ENCODE measurements at regions not wholly inside any gene's neighbourhood (a gene's known extent, or its start where the extent isn't known, plus 50 kb on each side); places are given as distances from the start of the nearest gene placed in this dataset.

GRCh38 chr6:18550119-18550518 lies 163.0 kb downstream of the RNF144B start:
- H3K36me3 ChIP-seq (replicated peaks in 1 of 2; ENCODE audit: insufficient read depth in 1 of 2, low read depth in 2 of 2): no peaks in the 10 kb centered on the region
- no peak overlapping the region for H3K27ac ChIP-seq
- no peak overlapping the region for H3K4me3 ChIP-seq
- no peaks in the 10 kb centered on the region for H3K27me3 ChIP-seq
- no peak for TF ChIP-seq CTCF (IDR thresholded peaks at IDR 0.05)
- no peak for TF ChIP-seq POLR2A (IDR thresholded peaks at IDR 0.05)
- no peaks in the 10 kb centered on the region for H3K4me1 ChIP-seq
- DNase-seq: no peak
- WGBS, 2 donors: 70 to 75% methylated on average over 3 of the region's 3 CpGs
- H3K9me3 ChIP-seq: no peaks in the 10 kb centered on the region
- no peak for ATAC-seq
- intact Hi-C loops (cut with DNase I): no loop called here

- Histone ChIP-seq H3K36me3 (replicated peaks in 1 of 2; ENCODE audit: insufficient read depth in 1 of 2, low read depth in 2 of 2) (no peaks in the 10 kb centered on the region), H3K4me3 (no peak overlapping the region), H3K27ac (no peak overlapping the region), H3K9me3 (no peaks in the 10 kb centered on the region), H3K27me3 (no peaks in the 10 kb centered on the region), H3K4me1 (no peaks in the 10 kb centered on the region)
- TF ChIP-seq CTCF (IDR thresholded peaks at IDR 0.05) (no peak), POLR2A (IDR thresholded peaks at IDR 0.05) (no peak)
- ATAC-seq: no peak
- 55 to 74% methylated on average over 2 of the region's 2 CpGs for WGBS, 2 donors
- intact Hi-C loops (cut with DNase I): no loop called here
- DNase-seq: no peak
Measured at GRCh38 chr6:18551228-18551627, 164.1 kb downstream of the RNF144B start.

GRCh38 chr6:18555750-18556149 lies 168.6 kb downstream of the RNF144B start:
- no peaks in the 10 kb centered on the region for H3K9me3 ChIP-seq
- no peak for DNase-seq
- ATAC-seq: no peak
- no peaks in the 10 kb centered on the region for H3K36me3 ChIP-seq (replicated peaks in 1 of 2; ENCODE audit: insufficient read depth in 1 of 2, low read depth in 2 of 2)
- no peak overlapping the region for H3K27ac ChIP-seq
- TF ChIP-seq POLR2A (IDR thresholded peaks at IDR 0.05) (no peak), CTCF (IDR thresholded peaks at IDR 0.05) (no peak)
- H3K4me1 ChIP-seq: no peaks in the 10 kb centered on the region
- intact Hi-C loops (cut with DNase I): no loop called here
- no peak overlapping the region for H3K4me3 ChIP-seq
- 46 to 54% methylated on average over 2 of the region's 2 CpGs for WGBS, 2 donors
- no peaks in the 10 kb centered on the region for H3K27me3 ChIP-seq

- H3K9me3 ChIP-seq: no peaks in the 10 kb centered on the region
- intact Hi-C loops (cut with DNase I): no loop called here
- ATAC-seq (peak; percentile 15), DNase-seq (no peak)
- no peak overlapping the region for H3K27ac ChIP-seq
- H3K4me3 ChIP-seq: no peak overlapping the region
- TF ChIP-seq CTCF (IDR thresholded peaks at IDR 0.05): no peak
- no peak for TF ChIP-seq POLR2A (IDR thresholded peaks at IDR 0.05)
- H3K36me3 ChIP-seq (replicated peaks in 1 of 2; ENCODE audit: insufficient read depth in 1 of 2, low read depth in 2 of 2): no peaks in the 10 kb centered on the region
- H3K27me3 ChIP-seq: no peaks in the 10 kb centered on the region
- H3K4me1 ChIP-seq: no peaks in the 10 kb centered on the region
- WGBS, 2 donors: 54 to 57% methylated on average over 5 of the region's 5 CpGs
Measured at GRCh38 chr6:18561037-18561750, 174.0 kb downstream of the RNF144B start.

- no peak for ATAC-seq
- 71 to 72% methylated on average over 5 of the region's 5 CpGs for WGBS, 2 donors
- Histone ChIP-seq H3K27ac (no peak overlapping the region), H3K4me3 (no peak overlapping the region), H3K36me3 (replicated peaks in 1 of 2; ENCODE audit: insufficient read depth in 1 of 2, low read depth in 2 of 2) (no peaks in the 10 kb centered on the region), H3K9me3 (no peaks in the 10 kb centered on the region), H3K27me3 (no peaks in the 10 kb centered on the region), H3K4me1 (no peaks in the 10 kb centered on the region)
- DNase-seq: no peak
- TF ChIP-seq POLR2A (IDR thresholded peaks at IDR 0.05) (no peak), CTCF (IDR thresholded peaks at IDR 0.05) (no peak)
- intact Hi-C loops (cut with DNase I): no loop called here
Measured at GRCh38 chr6:18562726-18563125, 175.6 kb downstream of the RNF144B start.
